ENCODE measurements at regions not wholly inside any gene's neighbourhood (a gene's known extent, or its start where the extent isn't known, plus 50 kb on each side); places are given as distances from the start of the nearest gene placed in this dataset.
"Not testable (repeated sequence)": the region's sequence is repeated elsewhere in the genome, so short reads cannot be mapped to it uniquely, and the experiment has no call there.

GRCh38 chr6:22147921-22148776 is 148.7 kb downstream of the PRL start:
- DNase-seq (ENCODE audit: low spot score) = peak; percentile 71

GRCh38 chr6:22149096-22149495 is 147.7 kb downstream of the PRL start:
- no peak for DNase-seq (ENCODE audit: low spot score)

- peak; percentile 43 for DNase-seq (ENCODE audit: low spot score)
Measured at GRCh38 chr6:22149501-22150367, 147.1 kb downstream of the PRL start.

GRCh38 chr6:22150368-22151035 is 146.3 kb downstream of the PRL start:
- no peak for DNase-seq (ENCODE audit: low spot score)

GRCh38 chr6:22151892-22152291 is 144.9 kb downstream of the PRL start:
- no peak for DNase-seq (ENCODE audit: low spot score)

GRCh38 chr6:22152841-22153240 is 144.0 kb downstream of the PRL start:
- no peak for DNase-seq (ENCODE audit: low spot score)

- DNase-seq (ENCODE audit: low spot score) = no peak
Measured at GRCh38 chr6:22153384-22154158, 143.3 kb downstream of the PRL start.

- no peak for DNase-seq (ENCODE audit: low spot score)
Measured at GRCh38 chr6:22155551-22155950, 141.3 kb downstream of the PRL start.

- DNase-seq (ENCODE audit: low spot score) = no peak
Measured at GRCh38 chr6:22157233-22157632, 139.6 kb downstream of the PRL start.

GRCh38 chr6:22164236-22164635 is 132.6 kb downstream of the PRL start:
- no peak for DNase-seq (ENCODE audit: low spot score)

- not testable (repeated sequence) for DNase-seq (ENCODE audit: low spot score)
Measured at GRCh38 chr6:22171006-22171405, 125.8 kb downstream of the PRL start.

GRCh38 chr6:22171885-22172284 is 125.0 kb downstream of the PRL start:
- DNase-seq (ENCODE audit: low spot score) = not testable (repeated sequence)

GRCh38 chr6:22173311-22173710 is 123.5 kb downstream of the PRL start:
- DNase-seq (ENCODE audit: low spot score) = no peak

- DNase-seq (ENCODE audit: low spot score) = not testable (repeated sequence)
Measured at GRCh38 chr6:22180250-22180649, 116.6 kb downstream of the PRL start.

- DNase-seq (ENCODE audit: low spot score) = no peak
Measured at GRCh38 chr6:22184371-22184770, 112.5 kb downstream of the PRL start.

GRCh38 chr6:22189946-22190345 is 106.9 kb downstream of the PRL start:
- DNase-seq (ENCODE audit: low spot score) = no peak

- DNase-seq (ENCODE audit: low spot score) = peak; percentile 14
Measured at GRCh38 chr6:22194188-22194921, 102.5 kb downstream of the PRL start.

- DNase-seq (ENCODE audit: low spot score) = no peak
Measured at GRCh38 chr6:22199771-22200170, 97.1 kb downstream of the PRL start.

GRCh38 chr6:22204153-22204552 is 92.7 kb downstream of the PRL start:
- no peak for DNase-seq (ENCODE audit: low spot score)

- no peak for DNase-seq (ENCODE audit: low spot score)
Measured at GRCh38 chr6:22205266-22205665, 91.6 kb downstream of the PRL start.

- no peak for DNase-seq (ENCODE audit: low spot score)
Measured at GRCh38 chr6:22206106-22206505, 90.7 kb downstream of the PRL start.
